H1 (cell line): ENCODE measurements at regions not wholly inside any gene's neighbourhood (a gene's known extent, or its start where the extent isn't known, plus 50 kb on each side); places are given as distances from the start of the nearest gene placed in this dataset.

ENCODE experiments used
- CTCF ChIA-PET: fragments of 300-600 bp; sonication (Branson Sonifier 250); formaldehyde crosslinking; loops from one replicate; lab custom pipeline; 2021; ENCODE audit not compliant: partially characterized antibody; lab: Charles Lee
- POLR2A ChIA-PET: fragments of 300-600 bp; sonication (Branson Sonifier 250); formaldehyde crosslinking; loops from one replicate; lab custom pipeline; 2021; ENCODE audit warnings: inconsistent platforms; ENCODE audit not compliant: partially characterized antibody; lab: Charles Lee
- DNase-seq, 2 experiments: peaks; one replicate each; pipeline versions ENCODE4 v3.0.0 to v3.0.0-alpha.2; 2010 to 2022; ENCODE audit warnings: low spot score in 2 of 2, low read depth in 1 of 2, mixed read lengths in 1 of 2
- FAIRE-seq: peaks from 2 replicates; lab custom pipeline; 2011; peaks lifted over from hg19 to GRCh38; lab: Jason Lieb, UNC
- H2AFZ ChIP-seq: 2 replicates; pipeline ENCODE4 v1.8.1; 2012; ENCODE audit warnings: low read length, inconsistent platforms
- H2AK5ac ChIP-seq: 2 replicates; pipeline ENCODE4 v1.6.1; 2013; ENCODE audit warnings: low read depth, low read length
- H2BK120ac ChIP-seq: replicated peaks from 2 replicates; pipeline ENCODE3; 2013; ENCODE audit warnings: low read depth, low read length, inconsistent platforms
- H2BK12ac ChIP-seq: 2 replicates; pipeline ENCODE4 v1.6.1; 2013; ENCODE audit warnings: low read depth, low read length
- H2BK15ac ChIP-seq: 2 replicates; pipeline ENCODE4 v1.6.1; 2013; ENCODE audit warnings: low read length
- H2BK20ac ChIP-seq: 2 replicates; pipeline ENCODE4 v1.6.1; 2013; ENCODE audit warnings: low read length
- H2BK5ac ChIP-seq: 2 replicates; pipeline ENCODE4 v1.6.1; 2013; ENCODE audit warnings: low read depth, low read length
- H3K14ac ChIP-seq: 2 replicates; pipeline ENCODE4 v1.6.1; 2013; ENCODE audit warnings: inconsistent platforms; ENCODE audit not compliant: insufficient read length
- H3K18ac ChIP-seq: 2 replicates; pipeline ENCODE4 v1.6.1; 2013; ENCODE audit warnings: low read length; ENCODE audit errors: extremely low read depth
- H3K23ac ChIP-seq: 2 replicates; pipeline ENCODE4 v1.6.1; 2013; ENCODE audit warnings: inconsistent platforms; ENCODE audit not compliant: insufficient read length
- H3K23me2 ChIP-seq: 2 replicates; pipeline ENCODE4 v1.6.1; 2013; ENCODE audit warnings: low read depth, low read length
- H3K27ac ChIP-seq: 2 replicates; pipeline ENCODE4 v1.6.1; 2011; ENCODE audit warnings: low read depth, low read length, inconsistent platforms
- H3K27me3 ChIP-seq, 4 experiments: replicated peaks in 1 of 4; 1 replicate in 1 of 4; 2 replicates in 3 of 4; pipeline versions ENCODE4 v1.6.1 to v1.8.1; 2011 to 2013; ENCODE audit warnings: low read length in 3 of 4, mild to moderate bottlenecking in 3 of 4, inconsistent platforms in 2 of 4, mixed read lengths in 2 of 4, moderate library complexity in 1 of 4; ENCODE audit not compliant: control insufficient read depth in 3 of 4, insufficient read depth in 3 of 4; ENCODE audit errors: extremely low read depth in 1 of 4
- H3K36me3 ChIP-seq, 4 experiments: 2 replicates each; pipeline versions ENCODE4 v1.6.1 to v1.8.1; 2011 to 2013; ENCODE audit warnings: mild to moderate bottlenecking in 4 of 4, low read length in 3 of 4, moderate library complexity in 2 of 4, control low read depth in 1 of 4, inconsistent platforms in 1 of 4; ENCODE audit not compliant: insufficient read depth in 4 of 4, control insufficient read depth in 2 of 4
- H3K4ac ChIP-seq: replicated peaks from 2 replicates; pipeline ENCODE3; 2013; ENCODE audit warnings: low read length, low read depth, mixed read lengths, inconsistent platforms; ENCODE audit not compliant: insufficient read length
- H3K4me1 ChIP-seq, 4 experiments: replicated peaks in 1 of 4; 1 replicate in 1 of 4; 2 replicates in 3 of 4; pipeline versions ENCODE4 v1.6.1 to v1.8.1; 2011 to 2013; ENCODE audit warnings: low read length in 3 of 4, inconsistent platforms in 2 of 4, mixed read lengths in 1 of 4; ENCODE audit not compliant: insufficient read depth in 4 of 4, control insufficient read depth in 3 of 4
- H3K4me2 ChIP-seq, 2 experiments: 2 replicates each; pipeline versions ENCODE4 v1.6.1 to v1.8.1; 2011 to 2013; ENCODE audit warnings: low read depth in 2 of 2, low read length in 2 of 2, control low read depth in 1 of 2, inconsistent platforms in 1 of 2, mild to moderate bottlenecking in 1 of 2; ENCODE audit not compliant: insufficient read depth in 1 of 2
- H3K4me3 ChIP-seq, 4 experiments: fragments of 200-600, 300-600 bp in 1 of 4; sonication (generic), shearing (Covaris generic), sonication (Bioruptor Twin) in 1 of 4; 2 replicates each; pipeline versions ENCODE4 v1.5.1 to v1.8.1; 2011 to 2016; ENCODE audit warnings: low read length in 4 of 4, low read depth in 3 of 4, control low read depth in 2 of 4, inconsistent platforms in 2 of 4, mild to moderate bottlenecking in 2 of 4, mixed read lengths in 1 of 4, moderate library complexity in 1 of 4; ENCODE audit not compliant: insufficient read depth in 2 of 4; ENCODE audit errors: extremely low read depth in 1 of 4
- H3K56ac ChIP-seq: replicated peaks from 2 replicates; pipeline ENCODE3; 2013; ENCODE audit warnings: low read depth, mild to moderate bottlenecking, mixed read lengths, low read length, inconsistent platforms; ENCODE audit not compliant: insufficient read length
- H3K79me1 ChIP-seq: 2 replicates; pipeline ENCODE4 v1.6.1; 2013; ENCODE audit warnings: low read depth, low read length, control low read depth
- H3K79me2 ChIP-seq, 2 experiments: 2 replicates each; pipeline versions ENCODE4 v1.6.1 to v1.8.1; 2012 to 2013; ENCODE audit warnings: low read length in 2 of 2, mild to moderate bottlenecking in 2 of 2, inconsistent platforms in 1 of 2; ENCODE audit not compliant: insufficient read depth in 2 of 2, control insufficient read depth in 1 of 2
- H3K9ac ChIP-seq, 4 experiments: replicated peaks in 1 of 4; 1 replicate in 1 of 4; 2 replicates in 3 of 4; pipeline versions ENCODE4 v1.6.1 to v1.8.1; 2011 to 2013; ENCODE audit warnings: low read depth in 3 of 4, low read length in 3 of 4, control low read depth in 2 of 4, mild to moderate bottlenecking in 2 of 4, moderate library complexity in 2 of 4, inconsistent platforms in 1 of 4; ENCODE audit errors: extremely low read depth in 1 of 4
- H3K9me3 ChIP-seq, 2 experiments: 2 replicates each; pipeline versions ENCODE4 v1.6.1 to v1.8.1; 2012 to 2013; ENCODE audit warnings: mild to moderate bottlenecking in 2 of 2, moderate library complexity in 2 of 2, control low read depth in 1 of 2, inconsistent platforms in 1 of 2, low read depth in 1 of 2, low read length in 1 of 2, mixed read lengths in 1 of 2; ENCODE audit not compliant: insufficient read depth in 2 of 2
- H4K20me1 ChIP-seq, 2 experiments: replicated peaks in 1 of 2; 2 replicates each; pipeline versions ENCODE3 to v1.8.1; 2011 to 2013; ENCODE audit warnings: inconsistent platforms in 2 of 2, low read length in 2 of 2, mild to moderate bottlenecking in 1 of 2; ENCODE audit not compliant: insufficient read depth in 2 of 2, control insufficient read depth in 1 of 2
- H4K5ac ChIP-seq: 2 replicates; pipeline ENCODE4 v1.6.1; 2013; ENCODE audit warnings: low read length, low read depth, mixed read lengths, inconsistent platforms; ENCODE audit not compliant: insufficient read length
- H4K8ac ChIP-seq: 2 replicates; pipeline ENCODE4 v1.8.0; 2013; ENCODE audit warnings: mild to moderate bottlenecking, moderate library complexity, low read length, inconsistent platforms; ENCODE audit not compliant: insufficient read depth; ENCODE audit errors: extremely low read depth
- H4K91ac ChIP-seq: replicated peaks from 2 replicates; pipeline ENCODE3; 2013; ENCODE audit warnings: low read length, mixed read lengths, inconsistent platforms; ENCODE audit not compliant: insufficient read length
- ASH2L ChIP-seq: fragments of 200-600, 300-600 bp; sonication (generic); IDR thresholded peaks from one replicate; pipeline ENCODE4 v1.7.1; 2017; ENCODE audit warnings: low read length
- ATF2 ChIP-seq: IDR thresholded peaks from 2 replicates; pipeline ENCODE4 v1.6.1; 2012; ENCODE audit warnings: low read length, inconsistent platforms
- CBX8 ChIP-seq: fragments of 300-800, 300-1000 bp; sonication (generic); IDR thresholded peaks from 2 replicates; pipeline ENCODE4 v1.7.1; 2016; ENCODE audit warnings: low read depth, low read length, borderline replicate concordance
- KDM1A ChIP-seq: fragments of 200-600, 300-600 bp; sonication (generic); IDR thresholded peaks from 2 replicates; pipeline ENCODE4 v1.7.1; 2016; ENCODE audit warnings: mild to moderate bottlenecking, low read length, borderline replicate concordance
- RAD21 ChIP-seq, 2 experiments: IDR thresholded peaks in 1 of 2; conservative IDR thresholded peaks in 1 of 2; 2 replicates each; pipeline ENCODE4 v1.6.1; 2011; ENCODE audit warnings: low read depth in 2 of 2, low read length in 2 of 2, improper control_type of control experiment in 1 of 2, inconsistent platforms in 1 of 2, mild to moderate bottlenecking in 1 of 2, moderate library complexity in 1 of 2
- SAP30 ChIP-seq: fragments of 300-600 bp; sonication (generic); IDR thresholded peaks from 2 replicates; pipeline ENCODE4 v1.7.1; 2012; ENCODE audit warnings: low read length, moderate library complexity, mild to moderate bottlenecking, inconsistent platforms; ENCODE audit not compliant: insufficient read depth, insufficient replicate concordance
- SUZ12 ChIP-seq: fragments of 200-600 bp; sonication (generic); IDR thresholded peaks from 2 replicates; pipeline ENCODE4 v1.6.1; 2012; ENCODE audit warnings: mild to moderate bottlenecking, inconsistent platforms, low read length, moderate library complexity, mixed read lengths
- USF2 ChIP-seq: IDR thresholded peaks from 2 replicates; pipeline ENCODE4 v1.6.1; 2011; ENCODE audit warnings: low read length, improper control_type of control experiment
- WGBS, 2 experiments: shearing (Covaris generic) in 1 of 2; methylation state at CpG; one replicate each; pipeline versions ENCODE4 v1.1.6 to v1.1.7; 2013 to 2015; ENCODE audit warnings: low lambda C conversion rate in 2 of 2, mixed read lengths in 2 of 2, inconsistent platforms in 1 of 2, low coverage in 1 of 2, missing lambda C conversion rate in 1 of 2; ENCODE audit not compliant: insufficient replicate concordance in 2 of 2, insufficient coverage in 1 of 2, insufficient read length in 1 of 2; ENCODE audit errors: extremely low coverage in 1 of 2, missing lambda C conversion rate in 1 of 2; 5-methylcytosine and 5-hydroxymethylcytosine counted together

DNA sequence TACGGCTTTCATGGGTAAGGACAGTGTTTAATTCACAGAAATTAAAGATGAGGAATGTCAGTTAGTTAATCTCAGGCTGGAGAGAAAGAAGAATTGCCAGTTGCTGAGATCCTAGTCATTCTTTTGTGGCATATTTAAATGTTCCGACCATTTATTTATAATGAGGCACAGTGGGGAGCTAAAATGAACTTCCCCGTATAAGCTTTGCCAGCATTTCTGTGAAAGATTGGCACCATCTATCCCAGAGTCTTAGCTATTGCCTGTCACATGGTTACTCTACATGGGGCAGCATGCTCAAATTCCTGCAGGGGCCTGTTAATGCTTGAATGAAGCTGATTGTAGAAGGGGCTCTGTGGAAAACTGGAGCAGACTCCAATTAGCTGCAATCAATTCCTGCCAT is 314.1 kb downstream of the PRELID2 start:
- Histone ChIP-seq H3K4me1 (peaks cover 0 to 3% (median 1%) of the 10 kb centered on the region in 4 experiments; a peak in 2 of 7 replicates), H2AFZ (no peak overlapping the region), H3K79me1 (no peaks in the 10 kb centered on the region), H3K9ac (no peak overlapping the region), H4K91ac (no peak overlapping the region), H3K4ac (no peak overlapping the region), H3K36me3 (no peaks in the 10 kb centered on the region), H2AK5ac (no peak overlapping the region), H2BK15ac (no peak overlapping the region), H4K5ac (no peak overlapping the region), H3K23me2 (no peaks in the 10 kb centered on the region), H3K56ac (no peak overlapping the region), H3K14ac (no peak overlapping the region), H3K27ac (no peak overlapping the region), H2BK20ac (no peak overlapping the region), H3K9me3 (no peaks in the 10 kb centered on the region), H3K18ac (no peak overlapping the region), H2BK120ac (no peak overlapping the region), H4K8ac (no peak overlapping the region), H4K20me1 (no peaks in the 10 kb centered on the region), H3K4me3 (no peak overlapping the region), H3K4me2 (no peak overlapping the region), H2BK12ac (no peak overlapping the region), H3K23ac (no peak overlapping the region), H3K27me3 (no peaks in the 10 kb centered on the region), H3K79me2 (no peaks in the 10 kb centered on the region), H2BK5ac (no peak overlapping the region)
- ChIA-PET CTCF (no interaction called here), POLR2A (no interaction called here)
- 84% methylated on average over 3 of the region's 3 CpGs; no CpG with 5 or more reads in 1 of the 2 experiments for WGBS, 2 experiments
- FAIRE-seq (no peak), DNase-seq (no peak)
- TF ChIP-seq ASH2L (no peak), SAP30 (no peak), USF2 (no peak), CBX8 (no peak), SUZ12 (no peak), KDM1A (no peak), ATF2 (no peak), RAD21 (IDR thresholded peaks at IDR 0.05 in 1 of 2, conservative IDR thresholded peaks at IDR 0.05 in 1 of 2; ENCODE audit: low read depth in 2 of 2, low read length in 2 of 2) (no peak)
